Ishikawa (cell line): ENCODE measurements at regions not wholly inside any gene's neighbourhood (a gene's known extent, or its start where the extent isn't known, plus 50 kb on each side); places are given as distances from the start of the nearest gene placed in this dataset.

ENCODE experiments used
- CEBPB ChIP-seq: IDR thresholded peaks from 2 replicates; pipeline ENCODE4 v1.6.1; 2012
- CREB1 ChIP-seq: IDR thresholded peaks from 2 replicates; pipeline ENCODE4 v1.6.1; 2012; ENCODE audit warnings: low read depth
- EGR1 ChIP-seq: IDR thresholded peaks from 2 replicates; pipeline ENCODE4 v1.6.1; 2012
- EP300 ChIP-seq: IDR thresholded peaks from 2 replicates; pipeline ENCODE4 v1.6.1; 2012; ENCODE audit warnings: borderline replicate concordance
- FOXM1 ChIP-seq: IDR thresholded peaks from 2 replicates; pipeline ENCODE4 v1.6.1; 2012; ENCODE audit warnings: low read depth, borderline replicate concordance
- MAX ChIP-seq: IDR thresholded peaks from 2 replicates; pipeline ENCODE4 v1.6.1; 2012
- NFIC ChIP-seq: IDR thresholded peaks from 2 replicates; pipeline ENCODE4 v1.6.1; 2012
- RAD21 ChIP-seq: IDR thresholded peaks from 2 replicates; pipeline ENCODE4 v1.6.1; 2012; ENCODE audit warnings: low read depth
- TAF1 ChIP-seq: IDR thresholded peaks from 2 replicates; pipeline ENCODE4 v1.6.1; 2012; ENCODE audit warnings: low read depth, mild to moderate bottlenecking
- TCF12 ChIP-seq: IDR thresholded peaks from 2 replicates; pipeline ENCODE4 v1.6.1; 2012; ENCODE audit warnings: low read depth
- TEAD4 ChIP-seq: IDR thresholded peaks from 2 replicates; pipeline ENCODE4 v1.6.1; 2012
- YY1 ChIP-seq: IDR thresholded peaks from 2 replicates; pipeline ENCODE4 v1.6.1; 2012; ENCODE audit warnings: low read depth
- ZBTB7A ChIP-seq: IDR thresholded peaks from 2 replicates; pipeline ENCODE4 v1.6.1; 2012; ENCODE audit warnings: low read depth
- TF ChIP-seq, protein P1 (sequence below): IDR thresholded peaks from 2 replicates; pipeline ENCODE4 v1.6.1; 2012
- TF ChIP-seq, protein P2 (sequence below): IDR thresholded peaks from 2 replicates; pipeline ENCODE4 v1.6.1; 2012; ENCODE audit warnings: low read depth, mild to moderate bottlenecking

GRCh38 chr1:90522432-90522831 is 194.7 kb downstream of the BARHL2 start:
- TF ChIP-seq TAF1 = no peak
- no peak for TF ChIP-seq YY1
- no peak for TF ChIP-seq RAD21
- no peak for TF ChIP-seq MAX
- TF ChIP-seq, protein P1, sequence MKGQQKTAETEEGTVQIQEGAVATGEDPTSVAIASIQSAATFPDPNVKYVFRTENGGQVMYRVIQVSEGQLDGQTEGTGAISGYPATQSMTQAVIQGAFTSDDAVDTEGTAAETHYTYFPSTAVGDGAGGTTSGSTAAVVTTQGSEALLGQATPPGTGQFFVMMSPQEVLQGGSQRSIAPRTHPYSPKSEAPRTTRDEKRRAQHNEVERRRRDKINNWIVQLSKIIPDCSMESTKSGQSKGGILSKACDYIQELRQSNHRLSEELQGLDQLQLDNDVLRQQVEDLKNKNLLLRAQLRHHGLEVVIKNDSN = no peak
- TF ChIP-seq NFIC = no peak
- TF ChIP-seq, protein P2, sequence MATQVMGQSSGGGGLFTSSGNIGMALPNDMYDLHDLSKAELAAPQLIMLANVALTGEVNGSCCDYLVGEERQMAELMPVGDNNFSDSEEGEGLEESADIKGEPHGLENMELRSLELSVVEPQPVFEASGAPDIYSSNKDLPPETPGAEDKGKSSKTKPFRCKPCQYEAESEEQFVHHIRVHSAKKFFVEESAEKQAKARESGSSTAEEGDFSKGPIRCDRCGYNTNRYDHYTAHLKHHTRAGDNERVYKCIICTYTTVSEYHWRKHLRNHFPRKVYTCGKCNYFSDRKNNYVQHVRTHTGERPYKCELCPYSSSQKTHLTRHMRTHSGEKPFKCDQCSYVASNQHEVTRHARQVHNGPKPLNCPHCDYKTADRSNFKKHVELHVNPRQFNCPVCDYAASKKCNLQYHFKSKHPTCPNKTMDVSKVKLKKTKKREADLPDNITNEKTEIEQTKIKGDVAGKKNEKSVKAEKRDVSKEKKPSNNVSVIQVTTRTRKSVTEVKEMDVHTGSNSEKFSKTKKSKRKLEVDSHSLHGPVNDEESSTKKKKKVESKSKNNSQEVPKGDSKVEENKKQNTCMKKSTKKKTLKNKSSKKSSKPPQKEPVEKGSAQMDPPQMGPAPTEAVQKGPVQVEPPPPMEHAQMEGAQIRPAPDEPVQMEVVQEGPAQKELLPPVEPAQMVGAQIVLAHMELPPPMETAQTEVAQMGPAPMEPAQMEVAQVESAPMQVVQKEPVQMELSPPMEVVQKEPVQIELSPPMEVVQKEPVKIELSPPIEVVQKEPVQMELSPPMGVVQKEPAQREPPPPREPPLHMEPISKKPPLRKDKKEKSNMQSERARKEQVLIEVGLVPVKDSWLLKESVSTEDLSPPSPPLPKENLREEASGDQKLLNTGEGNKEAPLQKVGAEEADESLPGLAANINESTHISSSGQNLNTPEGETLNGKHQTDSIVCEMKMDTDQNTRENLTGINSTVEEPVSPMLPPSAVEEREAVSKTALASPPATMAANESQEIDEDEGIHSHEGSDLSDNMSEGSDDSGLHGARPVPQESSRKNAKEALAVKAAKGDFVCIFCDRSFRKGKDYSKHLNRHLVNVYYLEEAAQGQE = no peak
- TF ChIP-seq EP300 = no peak
- TF ChIP-seq TEAD4 = no peak
- no peak for TF ChIP-seq CEBPB
- no peak for TF ChIP-seq CREB1
- TF ChIP-seq ZBTB7A = no peak
- no peak for TF ChIP-seq TCF12
- TF ChIP-seq EGR1 = no peak
- no peak for TF ChIP-seq FOXM1

- TF ChIP-seq, protein P1 = no peak
- no peak for TF ChIP-seq YY1
- no peak for TF ChIP-seq TAF1
- TF ChIP-seq EGR1 = no peak
- TF ChIP-seq TEAD4 = no peak
- TF ChIP-seq RAD21 = no peak
- no peak for TF ChIP-seq NFIC
- TF ChIP-seq CREB1 = no peak
- TF ChIP-seq MAX = no peak
- TF ChIP-seq FOXM1 = no peak
- no peak for TF ChIP-seq CEBPB
- no peak for TF ChIP-seq ZBTB7A
- no peak for TF ChIP-seq TCF12
- TF ChIP-seq, protein P2 = no peak
- TF ChIP-seq EP300 = no peak
Measured at GRCh38 chr1:90513956-90514355, 203.1 kb downstream of the BARHL2 start.

- TF ChIP-seq, protein P2 = no peak
- TF ChIP-seq EP300 (no peak), TCF12 (no peak), MAX (no peak), CREB1 (no peak), ZBTB7A (no peak), EGR1 (no peak), CEBPB (no peak), RAD21 (no peak), YY1 (no peak), TAF1 (no peak), NFIC (no peak), TEAD4 (no peak), FOXM1 (no peak)
- TF ChIP-seq, protein P1 = no peak
Measured at GRCh38 chr1:90512441-90512840, 204.7 kb downstream of the BARHL2 start.

DNA sequence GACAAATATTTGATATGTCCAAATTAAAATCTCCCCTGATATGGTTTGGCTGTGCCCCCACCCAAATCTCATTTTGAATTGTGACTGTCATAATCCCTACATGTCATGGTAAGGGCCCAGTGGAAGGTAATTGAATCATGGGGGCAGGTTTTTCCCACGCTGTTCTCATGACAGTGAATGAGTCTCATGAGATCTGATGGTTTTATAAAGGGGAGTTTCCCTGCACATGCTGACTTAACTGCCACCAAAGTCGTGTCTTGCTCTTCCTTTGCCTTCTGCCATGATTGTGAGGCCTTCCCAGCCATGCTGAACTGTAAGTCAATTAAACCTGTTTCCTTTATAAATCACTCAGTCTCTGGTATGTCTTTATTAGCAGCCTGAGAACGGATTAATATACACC is 207.0 kb downstream of the BARHL2 start:
- no peak for TF ChIP-seq FOXM1
- TF ChIP-seq EGR1 = no peak
- TF ChIP-seq, protein P1 = no peak
- TF ChIP-seq TCF12 = no peak
- TF ChIP-seq RAD21 = no peak
